ENCODE measurements at regions not wholly inside any gene's neighbourhood (a gene's known extent, or its start where the extent isn't known, plus 50 kb on each side); places are given as distances from the start of the nearest gene placed in this dataset.
A peak's percentile ranks its signal among the peaks of the same experiment; 100 is the strongest.

GRCh38 chr13:106042996-106043581 is 492.4 kb downstream of the EFNB2 start:
- Mint-ChIP-seq H3K27ac (peak overlapping the region; percentile 7 to 86 (median 43)), H3K4me3 (no peak overlapping the region), H3K36me3 (ENCODE audit: low read depth) (no peaks in the 10 kb centered on the region), H3K9me3 (no peaks in the 10 kb centered on the region), H3K4me1 (peaks cover 11% of the 10 kb centered on the region), H3K27me3 (ENCODE audit: low read depth) (peaks cover 31% of the 10 kb centered on the region)
- TF ChIP-seq CTCF (IDR thresholded peaks at IDR 0.05; ENCODE audit: unreplicated experiment in 3 of 3): no peak

- H3K27ac Mint-ChIP-seq: peak overlapping the region in 1 of 3 experiments; percentile 16
- H3K4me3 Mint-ChIP-seq: no peak overlapping the region
These were observed 494.0 kb downstream of the EFNB2 start for GRCh38 chr13:106041445-106041844.

GRCh38 chr13:106038752-106039151 is 496.7 kb downstream of the EFNB2 start:
- Mint-ChIP-seq H3K9me3 (no peaks in the 10 kb centered on the region), H3K27me3 (ENCODE audit: low read depth) (peaks cover 29% of the 10 kb centered on the region), H3K4me1 (peaks cover 14% of the 10 kb centered on the region), H3K27ac (no peak overlapping the region), H3K4me3 (no peak overlapping the region), H3K36me3 (ENCODE audit: low read depth) (no peaks in the 10 kb centered on the region)
- no peak for TF ChIP-seq CTCF (IDR thresholded peaks at IDR 0.05; ENCODE audit: unreplicated experiment in 3 of 3)

More at GRCh38 chr13:106041445-106041844, 494.0 kb downstream of the EFNB2 start:
- H3K4me1 Mint-ChIP-seq: peaks cover 11% of the 10 kb centered on the region
- no peaks in the 10 kb centered on the region for H3K9me3 Mint-ChIP-seq
- H3K36me3 Mint-ChIP-seq (ENCODE audit: low read depth): no peaks in the 10 kb centered on the region
- no peak for TF ChIP-seq CTCF (IDR thresholded peaks at IDR 0.05; ENCODE audit: unreplicated experiment in 3 of 3)
- peaks cover 29% of the 10 kb centered on the region for H3K27me3 Mint-ChIP-seq (ENCODE audit: low read depth)

- H3K4me1 Mint-ChIP-seq: peaks cover 19% of the 10 kb centered on the region
- H3K4me3 Mint-ChIP-seq: no peak overlapping the region
- peaks cover 29% of the 10 kb centered on the region for H3K27me3 Mint-ChIP-seq (ENCODE audit: low read depth)
- no peaks in the 10 kb centered on the region for H3K36me3 Mint-ChIP-seq (ENCODE audit: low read depth)
- no peak for TF ChIP-seq CTCF (IDR thresholded peaks at IDR 0.05; ENCODE audit: unreplicated experiment in 3 of 3)
- no peak overlapping the region for H3K27ac Mint-ChIP-seq
- no peaks in the 10 kb centered on the region for H3K9me3 Mint-ChIP-seq
These were observed 498.6 kb downstream of the EFNB2 start for GRCh38 chr13:106036870-106037269.

- Mint-ChIP-seq H3K36me3 (ENCODE audit: low read depth) (no peaks in the 10 kb centered on the region), H3K4me1 (peaks cover 42% of the 10 kb centered on the region), H3K27me3 (ENCODE audit: low read depth) (peaks cover 16% of the 10 kb centered on the region), H3K4me3 (no peak overlapping the region), H3K27ac (no peak overlapping the region), H3K9me3 (no peaks in the 10 kb centered on the region)
- TF ChIP-seq CTCF (IDR thresholded peaks at IDR 0.05; ENCODE audit: unreplicated experiment in 3 of 3): no peak
These were observed 501.3 kb downstream of the EFNB2 start for GRCh38 chr13:106034201-106034600.

GRCh38 chr13:106033659-106034058 is 501.8 kb downstream of the EFNB2 start:
- Mint-ChIP-seq H3K9me3 (no peaks in the 10 kb centered on the region), H3K4me1 (peaks cover 42% of the 10 kb centered on the region), H3K27me3 (ENCODE audit: low read depth) (peaks cover 13% of the 10 kb centered on the region), H3K4me3 (no peak overlapping the region), H3K27ac (peak overlapping the region in 1 of 3 experiments; percentile 24), H3K36me3 (ENCODE audit: low read depth) (no peaks in the 10 kb centered on the region)
- peak; percentile 21 to 40 (median 31) for TF ChIP-seq CTCF (IDR thresholded peaks at IDR 0.05; ENCODE audit: unreplicated experiment in 3 of 3)
